H1 (cell line): ENCODE measurements at regions not wholly inside any gene's neighbourhood (a gene's known extent, or its start where the extent isn't known, plus 50 kb on each side); places are given as distances from the start of the nearest gene placed in this dataset.

ENCODE experiments used
- SIN3A ChIP-seq, 2 experiments: IDR thresholded peaks in 1 of 2; conservative IDR thresholded peaks in 1 of 2; 2 replicates each; pipeline ENCODE4 v1.6.1; 2011 to 2012; ENCODE audit warnings: low read length in 2 of 2, improper control_type of control experiment in 1 of 2, low read depth in 1 of 2, mild to moderate bottlenecking in 1 of 2

DNA sequence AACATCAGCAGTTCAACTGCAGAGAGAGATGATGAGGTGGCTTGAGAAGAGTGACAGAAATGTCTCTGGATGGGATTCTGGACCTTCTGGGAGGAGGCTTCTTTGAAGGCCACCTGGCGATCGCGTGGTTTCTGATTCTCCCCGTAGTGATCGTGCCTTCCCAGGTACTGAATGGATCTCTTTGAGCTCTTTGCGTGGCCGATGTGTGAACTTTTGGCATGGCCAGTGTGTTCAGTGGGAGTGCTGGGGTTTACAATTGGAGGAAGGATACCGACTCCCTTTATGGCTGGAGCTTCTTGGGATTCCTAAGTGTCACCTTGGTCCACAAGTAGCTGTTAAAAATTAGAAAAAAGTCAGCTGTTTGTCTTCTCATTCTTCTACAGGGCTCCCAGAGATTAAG, 374.7 kb downstream of the C12orf75 start (continued):
- TF ChIP-seq SIN3A (conservative IDR thresholded peaks at IDR 0.05 in 1 of 2, IDR thresholded peaks at IDR 0.05 in 1 of 2; ENCODE audit: low read depth in 1 of 2, low read length in 2 of 2): no peak
